Osteoblast (primary cell): ENCODE measurements at regions not wholly inside any gene's neighbourhood (a gene's known extent, or its start where the extent isn't known, plus 50 kb on each side); places are given as distances from the start of the nearest gene placed in this dataset.
A peak's percentile ranks its signal among the peaks of the same experiment; 100 is the strongest.

ENCODE experiments used
- DNase-seq: peaks from one replicate; pipeline ENCODE4 v3.0.0; 2011; ENCODE audit warnings: low spot score, mixed read lengths; ENCODE audit not compliant: insufficient read length; ENCODE audit errors: missing footprints
- H2AFZ ChIP-seq: 2 replicates; pipeline ENCODE4 v1.6.0; 2011; ENCODE audit warnings: mild to moderate bottlenecking, low read length
- H3K27ac ChIP-seq: 2 replicates; pipeline ENCODE4 v1.5.1; 2011; ENCODE audit warnings: mild to moderate bottlenecking, low read depth, low read length, moderate library complexity
- H3K27me3 ChIP-seq: 2 replicates; pipeline ENCODE4 v1.6.0; 2012; ENCODE audit warnings: mild to moderate bottlenecking, control low read depth, inconsistent platforms, low read length, moderate library complexity; ENCODE audit not compliant: insufficient read depth
- H3K36me3 ChIP-seq: 2 replicates; pipeline ENCODE4 v1.5.1; 2011; ENCODE audit warnings: mild to moderate bottlenecking, low read length, control low read depth, moderate library complexity; ENCODE audit not compliant: insufficient read depth
- H3K4me1 ChIP-seq: 2 replicates; pipeline ENCODE4 v1.5.1; 2011; ENCODE audit warnings: mild to moderate bottlenecking, low read length, control low read depth, moderate library complexity; ENCODE audit not compliant: insufficient read depth
- H3K4me2 ChIP-seq: 2 replicates; pipeline ENCODE4 v1.6.0; 2011; ENCODE audit warnings: mild to moderate bottlenecking, low read length; ENCODE audit not compliant: insufficient read depth
- H3K4me3 ChIP-seq: fragments of 200-600 bp; sonication (generic); 3 replicates; pipeline ENCODE4 v1.5.1; 2012; ENCODE audit warnings: mild to moderate bottlenecking, low read length, inconsistent platforms; ENCODE audit not compliant: insufficient read depth
- H3K79me2 ChIP-seq: 2 replicates; pipeline ENCODE4 v1.6.0; 2012; ENCODE audit warnings: mild to moderate bottlenecking, low read length, control low read depth, inconsistent platforms; ENCODE audit not compliant: insufficient read depth
- H3K9me3 ChIP-seq: 2 replicates; pipeline ENCODE4 v1.5.1; 2011; ENCODE audit warnings: low read depth, low read length, control low read depth
- H4K20me1 ChIP-seq: 2 replicates; pipeline ENCODE4 v1.6.0; 2012; ENCODE audit warnings: mild to moderate bottlenecking, low read length, control low read depth; ENCODE audit not compliant: insufficient read depth
- TF ChIP-seq, protein P1 (sequence below): IDR thresholded peaks from 2 replicates; pipeline ENCODE4 v1.5.1; 2011; ENCODE audit warnings: mild to moderate bottlenecking, low read depth, low read length, moderate library complexity; ENCODE audit errors: extremely low read depth

GRCh38 chr3:189508784-189509501, 122.2 kb upstream of the TP63 start:
- H3K27me3 ChIP-seq = no peaks in the 10 kb centered on the region
- peaks cover 6% of the 10 kb centered on the region for H3K4me1 ChIP-seq
- H4K20me1 ChIP-seq = no peaks in the 10 kb centered on the region
- H3K4me3 ChIP-seq = no peak overlapping the region
- no peaks in the 10 kb centered on the region for H3K9me3 ChIP-seq
- no peaks in the 10 kb centered on the region for H3K79me2 ChIP-seq
- DNase-seq = no peak
- H2AFZ ChIP-seq = no peak overlapping the region
- H3K36me3 ChIP-seq = no peaks in the 10 kb centered on the region
- no peak overlapping the region for H3K4me2 ChIP-seq
- TF ChIP-seq, protein P1, sequence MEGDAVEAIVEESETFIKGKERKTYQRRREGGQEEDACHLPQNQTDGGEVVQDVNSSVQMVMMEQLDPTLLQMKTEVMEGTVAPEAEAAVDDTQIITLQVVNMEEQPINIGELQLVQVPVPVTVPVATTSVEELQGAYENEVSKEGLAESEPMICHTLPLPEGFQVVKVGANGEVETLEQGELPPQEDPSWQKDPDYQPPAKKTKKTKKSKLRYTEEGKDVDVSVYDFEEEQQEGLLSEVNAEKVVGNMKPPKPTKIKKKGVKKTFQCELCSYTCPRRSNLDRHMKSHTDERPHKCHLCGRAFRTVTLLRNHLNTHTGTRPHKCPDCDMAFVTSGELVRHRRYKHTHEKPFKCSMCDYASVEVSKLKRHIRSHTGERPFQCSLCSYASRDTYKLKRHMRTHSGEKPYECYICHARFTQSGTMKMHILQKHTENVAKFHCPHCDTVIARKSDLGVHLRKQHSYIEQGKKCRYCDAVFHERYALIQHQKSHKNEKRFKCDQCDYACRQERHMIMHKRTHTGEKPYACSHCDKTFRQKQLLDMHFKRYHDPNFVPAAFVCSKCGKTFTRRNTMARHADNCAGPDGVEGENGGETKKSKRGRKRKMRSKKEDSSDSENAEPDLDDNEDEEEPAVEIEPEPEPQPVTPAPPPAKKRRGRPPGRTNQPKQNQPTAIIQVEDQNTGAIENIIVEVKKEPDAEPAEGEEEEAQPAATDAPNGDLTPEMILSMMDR = no peak
- no peak overlapping the region for H3K27ac ChIP-seq

- TF ChIP-seq, protein P1 = no peak
- Histone ChIP-seq H3K4me2 (no peak overlapping the region), H2AFZ (no peak overlapping the region), H3K4me1 (peaks cover 6% of the 10 kb centered on the region), H3K27me3 (no peaks in the 10 kb centered on the region), H4K20me1 (no peaks in the 10 kb centered on the region), H3K79me2 (no peaks in the 10 kb centered on the region), H3K4me3 (no peak overlapping the region), H3K9me3 (no peaks in the 10 kb centered on the region), H3K36me3 (no peaks in the 10 kb centered on the region), H3K27ac (no peak overlapping the region)
- DNase-seq = no peak
These were observed 119.2 kb upstream of the TP63 start for GRCh38 chr3:189512039-189512438.

DNA sequence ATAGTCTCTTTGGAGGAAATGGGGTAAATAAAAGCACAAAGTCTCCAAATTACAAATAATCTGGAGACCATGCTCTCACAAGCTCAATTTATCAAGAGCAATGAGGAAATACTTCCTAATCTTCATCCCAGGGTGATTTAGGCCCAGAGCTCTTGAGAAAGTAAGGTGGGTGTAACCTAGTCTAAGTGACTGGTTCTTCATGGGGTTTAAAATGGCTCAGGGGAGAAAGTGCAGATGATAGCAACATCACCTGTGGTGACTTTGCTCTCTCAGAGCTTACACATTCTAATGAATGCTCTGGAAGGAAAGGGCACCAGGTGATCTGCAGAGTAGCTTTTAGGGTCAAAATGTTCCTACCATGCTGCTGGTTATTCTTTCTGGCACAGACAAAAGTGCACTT, 118.4 kb upstream of the TP63 start:
- Histone ChIP-seq H3K4me2 (no peak overlapping the region), H4K20me1 (no peaks in the 10 kb centered on the region), H3K4me3 (no peak overlapping the region), H3K27me3 (no peaks in the 10 kb centered on the region), H3K4me1 (peaks cover 6% of the 10 kb centered on the region), H3K27ac (no peak overlapping the region), H3K9me3 (no peaks in the 10 kb centered on the region), H3K79me2 (no peaks in the 10 kb centered on the region), H2AFZ (peak overlapping the region; percentile 6), H3K36me3 (no peaks in the 10 kb centered on the region)
- no peak for DNase-seq
- TF ChIP-seq, protein P1 = no peak

DNA sequence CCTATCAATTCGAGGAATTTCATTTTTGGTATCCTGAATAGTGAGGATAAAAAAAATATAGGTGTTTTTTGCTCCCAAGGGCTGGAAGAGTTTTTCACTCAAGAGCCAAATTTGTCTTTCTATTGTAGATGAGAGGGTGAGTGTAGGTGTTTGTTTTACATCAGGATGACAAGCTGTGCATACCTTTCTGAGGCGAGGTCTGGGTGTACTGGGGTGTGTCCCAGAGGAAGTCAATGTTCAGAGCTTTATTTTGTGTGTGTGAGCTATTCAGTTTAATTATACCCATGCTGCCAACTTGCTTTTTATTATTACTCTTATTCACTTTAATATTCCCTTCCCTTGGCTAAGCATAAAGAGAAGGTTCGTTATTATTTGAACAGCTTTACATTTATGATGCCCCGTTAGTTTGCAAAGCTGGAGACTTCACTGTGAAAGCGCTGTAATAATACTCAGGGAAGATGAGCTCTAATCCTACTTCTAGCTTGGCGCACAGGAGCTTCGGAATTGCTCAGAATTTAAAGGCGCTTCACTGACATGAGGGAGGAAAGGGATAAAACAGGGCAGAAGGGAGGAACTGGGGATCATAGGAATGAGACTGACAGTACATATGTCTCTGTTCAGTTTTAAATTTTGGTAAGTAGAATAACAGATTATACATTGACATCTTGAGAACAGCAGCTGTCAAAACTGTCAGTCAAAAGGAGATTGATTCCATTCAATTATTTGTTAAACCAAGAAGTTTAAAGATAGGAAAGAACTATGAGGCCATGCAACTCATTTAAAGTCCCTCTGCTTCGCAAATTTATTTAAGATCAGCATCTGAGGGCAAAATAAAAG, 117.7 kb upstream of the TP63 start:
- H3K27ac ChIP-seq = no peak overlapping the region
- DNase-seq = no peak
- no peaks in the 10 kb centered on the region for H3K27me3 ChIP-seq
- TF ChIP-seq, protein P1 = no peak
- H3K9me3 ChIP-seq = no peaks in the 10 kb centered on the region
- H2AFZ ChIP-seq = no peak overlapping the region
- no peak overlapping the region for H3K4me3 ChIP-seq
- no peaks in the 10 kb centered on the region for H3K36me3 ChIP-seq
- no peaks in the 10 kb centered on the region for H4K20me1 ChIP-seq
- H3K4me2 ChIP-seq = no peak overlapping the region
- no peaks in the 10 kb centered on the region for H3K79me2 ChIP-seq
- peaks cover 5% of the 10 kb centered on the region for H3K4me1 ChIP-seq
